ENCODE measurements at regions not wholly inside any gene's neighbourhood (a gene's known extent, or its start where the extent isn't known, plus 50 kb on each side); places are given as distances from the start of the nearest gene placed in this dataset.

- Histone ChIP-seq H3K4me1 (ENCODE audit: insufficient read depth, insufficient read length) (no peaks in the 10 kb centered on the region), H3K9ac (ENCODE audit: insufficient read length, low read depth) (no peak overlapping the region), H3K27me3 (ENCODE audit: insufficient read depth, insufficient read length) (no peaks in the 10 kb centered on the region), H3K9me3 (ENCODE audit: insufficient read depth, low read length) (no peaks in the 10 kb centered on the region), H3K36me3 (ENCODE audit: insufficient read depth, insufficient read length, low read length) (no peaks in the 10 kb centered on the region), H3K4me3 (ENCODE audit: insufficient read length, low read depth) (no peak overlapping the region)
- TF ChIP-seq SUZ12 (IDR thresholded peaks at IDR 0.05; ENCODE audit: extremely low read depth, insufficient read depth, insufficient read length) (no peak), YY1 (IDR thresholded peaks at IDR 0.05; ENCODE audit: insufficient read depth, insufficient read length) (no peak), ZNF274 (IDR thresholded peaks at IDR 0.05; ENCODE audit: low read depth, low read length) (no peak)
- no peak for DNase-seq (ENCODE audit: low read depth, low spot score)
Observed at GRCh38 chr6:114537977-114538376, 195.2 kb upstream of the HS3ST5 start.

GRCh38 chr6:114534813-114535212, 192.0 kb upstream of the HS3ST5 start:
- no peak for DNase-seq (ENCODE audit: low read depth, low spot score)
- no peaks in the 10 kb centered on the region for H3K4me1 ChIP-seq (ENCODE audit: insufficient read depth, insufficient read length)
- no peak for TF ChIP-seq YY1 (IDR thresholded peaks at IDR 0.05; ENCODE audit: insufficient read depth, insufficient read length)
- no peak for TF ChIP-seq SUZ12 (IDR thresholded peaks at IDR 0.05; ENCODE audit: extremely low read depth, insufficient read depth, insufficient read length)
- TF ChIP-seq ZNF274 (IDR thresholded peaks at IDR 0.05; ENCODE audit: low read depth, low read length), result no peak
- H3K36me3 ChIP-seq (ENCODE audit: insufficient read depth, insufficient read length, low read length), result no peaks in the 10 kb centered on the region
- H3K9ac ChIP-seq (ENCODE audit: insufficient read length, low read depth), result no peak overlapping the region
- H3K27me3 ChIP-seq (ENCODE audit: insufficient read depth, insufficient read length), result no peaks in the 10 kb centered on the region
- H3K9me3 ChIP-seq (ENCODE audit: insufficient read depth, low read length), result no peaks in the 10 kb centered on the region
- H3K4me3 ChIP-seq (ENCODE audit: insufficient read length, low read depth), result no peak overlapping the region

- H3K9me3 ChIP-seq (ENCODE audit: insufficient read depth, low read length), result no peaks in the 10 kb centered on the region
- H3K4me1 ChIP-seq (ENCODE audit: insufficient read depth, insufficient read length), result no peaks in the 10 kb centered on the region
- H3K27me3 ChIP-seq (ENCODE audit: insufficient read depth, insufficient read length), result no peaks in the 10 kb centered on the region
- H3K4me3 ChIP-seq (ENCODE audit: insufficient read length, low read depth), result no peak overlapping the region
- DNase-seq (ENCODE audit: low read depth, low spot score), result no peak
- no peaks in the 10 kb centered on the region for H3K36me3 ChIP-seq (ENCODE audit: insufficient read depth, insufficient read length, low read length)
- H3K9ac ChIP-seq (ENCODE audit: insufficient read length, low read depth), result no peak overlapping the region
- TF ChIP-seq ZNF274 (IDR thresholded peaks at IDR 0.05; ENCODE audit: low read depth, low read length), result no peak
- TF ChIP-seq SUZ12 (IDR thresholded peaks at IDR 0.05; ENCODE audit: extremely low read depth, insufficient read depth, insufficient read length), result no peak
- TF ChIP-seq YY1 (IDR thresholded peaks at IDR 0.05; ENCODE audit: insufficient read depth, insufficient read length), result no peak
Observed at GRCh38 chr6:114524081-114524480, 181.3 kb upstream of the HS3ST5 start.

- Histone ChIP-seq H3K4me3 (ENCODE audit: insufficient read length, low read depth) (no peak overlapping the region), H3K9me3 (ENCODE audit: insufficient read depth, low read length) (no peaks in the 10 kb centered on the region), H3K4me1 (ENCODE audit: insufficient read depth, insufficient read length) (no peaks in the 10 kb centered on the region), H3K9ac (ENCODE audit: insufficient read length, low read depth) (no peak overlapping the region), H3K36me3 (ENCODE audit: insufficient read depth, insufficient read length, low read length) (no peaks in the 10 kb centered on the region), H3K27me3 (ENCODE audit: insufficient read depth, insufficient read length) (no peaks in the 10 kb centered on the region)
- TF ChIP-seq ZNF274 (IDR thresholded peaks at IDR 0.05; ENCODE audit: low read depth, low read length) (no peak), YY1 (IDR thresholded peaks at IDR 0.05; ENCODE audit: insufficient read depth, insufficient read length) (no peak), SUZ12 (IDR thresholded peaks at IDR 0.05; ENCODE audit: extremely low read depth, insufficient read depth, insufficient read length) (no peak)
- no peak for DNase-seq (ENCODE audit: low read depth, low spot score)
Observed at GRCh38 chr6:114523508-114523907, 180.7 kb upstream of the HS3ST5 start.

GRCh38 chr6:114521926-114522325, 179.1 kb upstream of the HS3ST5 start:
- H3K27me3 ChIP-seq (ENCODE audit: insufficient read depth, insufficient read length), result no peaks in the 10 kb centered on the region
- no peaks in the 10 kb centered on the region for H3K4me1 ChIP-seq (ENCODE audit: insufficient read depth, insufficient read length)
- H3K9me3 ChIP-seq (ENCODE audit: insufficient read depth, low read length), result no peaks in the 10 kb centered on the region
- H3K4me3 ChIP-seq (ENCODE audit: insufficient read length, low read depth), result no peak overlapping the region
- DNase-seq (ENCODE audit: low read depth, low spot score), result no peak
- H3K36me3 ChIP-seq (ENCODE audit: insufficient read depth, insufficient read length, low read length), result no peaks in the 10 kb centered on the region
- no peak overlapping the region for H3K9ac ChIP-seq (ENCODE audit: insufficient read length, low read depth)
- TF ChIP-seq ZNF274 (IDR thresholded peaks at IDR 0.05; ENCODE audit: low read depth, low read length), result no peak
- no peak for TF ChIP-seq YY1 (IDR thresholded peaks at IDR 0.05; ENCODE audit: insufficient read depth, insufficient read length)
- TF ChIP-seq SUZ12 (IDR thresholded peaks at IDR 0.05; ENCODE audit: extremely low read depth, insufficient read depth, insufficient read length), result no peak

GRCh38 chr6:114520976-114521375, 178.2 kb upstream of the HS3ST5 start:
- no peaks in the 10 kb centered on the region for H3K36me3 ChIP-seq (ENCODE audit: insufficient read depth, insufficient read length, low read length)
- H3K9ac ChIP-seq (ENCODE audit: insufficient read length, low read depth), result no peak overlapping the region
- H3K9me3 ChIP-seq (ENCODE audit: insufficient read depth, low read length), result no peaks in the 10 kb centered on the region
- no peak for DNase-seq (ENCODE audit: low read depth, low spot score)
- H3K4me1 ChIP-seq (ENCODE audit: insufficient read depth, insufficient read length), result no peaks in the 10 kb centered on the region
- no peak for TF ChIP-seq SUZ12 (IDR thresholded peaks at IDR 0.05; ENCODE audit: extremely low read depth, insufficient read depth, insufficient read length)
- no peak for TF ChIP-seq YY1 (IDR thresholded peaks at IDR 0.05; ENCODE audit: insufficient read depth, insufficient read length)
- no peak for TF ChIP-seq ZNF274 (IDR thresholded peaks at IDR 0.05; ENCODE audit: low read depth, low read length)
- H3K27me3 ChIP-seq (ENCODE audit: insufficient read depth, insufficient read length), result no peaks in the 10 kb centered on the region
- no peak overlapping the region for H3K4me3 ChIP-seq (ENCODE audit: insufficient read length, low read depth)

- H3K4me3 ChIP-seq (ENCODE audit: insufficient read length, low read depth), result no peak overlapping the region
- no peaks in the 10 kb centered on the region for H3K36me3 ChIP-seq (ENCODE audit: insufficient read depth, insufficient read length, low read length)
- no peak overlapping the region for H3K9ac ChIP-seq (ENCODE audit: insufficient read length, low read depth)
- DNase-seq (ENCODE audit: low read depth, low spot score), result no peak
- TF ChIP-seq YY1 (IDR thresholded peaks at IDR 0.05; ENCODE audit: insufficient read depth, insufficient read length) (no peak), SUZ12 (IDR thresholded peaks at IDR 0.05; ENCODE audit: extremely low read depth, insufficient read depth, insufficient read length) (no peak), ZNF274 (IDR thresholded peaks at IDR 0.05; ENCODE audit: low read depth, low read length) (no peak)
- H3K9me3 ChIP-seq (ENCODE audit: insufficient read depth, low read length), result no peaks in the 10 kb centered on the region
- no peaks in the 10 kb centered on the region for H3K4me1 ChIP-seq (ENCODE audit: insufficient read depth, insufficient read length)
- no peaks in the 10 kb centered on the region for H3K27me3 ChIP-seq (ENCODE audit: insufficient read depth, insufficient read length)
Observed at GRCh38 chr6:114514170-114514569, 171.3 kb upstream of the HS3ST5 start.
